ENCODE measurements at regions not wholly inside any gene's neighbourhood (a gene's known extent, or its start where the extent isn't known, plus 50 kb on each side); places are given as distances from the start of the nearest gene placed in this dataset.

- H3K36me3 ChIP-seq, result no peaks in the 10 kb centered on the region
Observed at GRCh38 chr4:132527817-132528216, 621.3 kb upstream of the PCDH10 start.

GRCh38 chr4:132530861-132531260, 618.2 kb upstream of the PCDH10 start:
- H3K9me3 ChIP-seq, result no peaks in the 10 kb centered on the region
- no peaks in the 10 kb centered on the region for H3K27me3 ChIP-seq
- no peak overlapping the region for H3K27ac ChIP-seq
- H3K4me3 ChIP-seq, result no peak overlapping the region
- H3K36me3 ChIP-seq, result no peaks in the 10 kb centered on the region
- TF ChIP-seq CTCF (IDR thresholded peaks at IDR 0.05) (no peak), POLR2AphosphoS5 (IDR thresholded peaks at IDR 0.05) (no peak), EP300 (IDR thresholded peaks at IDR 0.05) (no peak), POLR2A (IDR thresholded peaks at IDR 0.05) (no peak)
- WGBS, result 34% methylated on average over 2 of the region's 2 CpGs
- no peak for DNase-seq (ENCODE audit: low spot score in 2 of 2)
- no peaks in the 10 kb centered on the region for H3K4me1 ChIP-seq

More at GRCh38 chr4:132527817-132528216, 621.3 kb upstream of the PCDH10 start:
- no peak overlapping the region for H3K27ac ChIP-seq
- WGBS, result 38% methylated on average over 1 of the region's 1 CpG
- no peaks in the 10 kb centered on the region for H3K9me3 ChIP-seq
- TF ChIP-seq POLR2A (IDR thresholded peaks at IDR 0.05) (no peak), CTCF (IDR thresholded peaks at IDR 0.05) (no peak), POLR2AphosphoS5 (IDR thresholded peaks at IDR 0.05) (no peak), EP300 (IDR thresholded peaks at IDR 0.05) (no peak)
- no peaks in the 10 kb centered on the region for H3K4me1 ChIP-seq
- H3K27me3 ChIP-seq, result no peaks in the 10 kb centered on the region
- DNase-seq (ENCODE audit: low spot score in 2 of 2), result no peak
- H3K4me3 ChIP-seq, result no peak overlapping the region

GRCh38 chr4:132540268-132540667, 608.8 kb upstream of the PCDH10 start:
- no peak for TF ChIP-seq CTCF (IDR thresholded peaks at IDR 0.05)
- no peak for TF ChIP-seq POLR2A (IDR thresholded peaks at IDR 0.05)
- TF ChIP-seq POLR2AphosphoS5 (IDR thresholded peaks at IDR 0.05), result no peak
- no peak for TF ChIP-seq EP300 (IDR thresholded peaks at IDR 0.05)
- Histone ChIP-seq H3K27ac (no peak overlapping the region), H3K9me3 (no peaks in the 10 kb centered on the region), H3K4me3 (no peak overlapping the region), H3K36me3 (no peaks in the 10 kb centered on the region), H3K4me1 (no peaks in the 10 kb centered on the region), H3K27me3 (no peaks in the 10 kb centered on the region)
- 62% methylated on average over 1 of the region's 1 CpG for WGBS
- no peak for DNase-seq (ENCODE audit: low spot score in 2 of 2)

GRCh38 chr4:132540797-132541196, 608.3 kb upstream of the PCDH10 start:
- DNase-seq (ENCODE audit: low spot score in 2 of 2), result no peak

GRCh38 chr4:132542228-132542627, 606.9 kb upstream of the PCDH10 start:
- H3K4me1 ChIP-seq, result no peaks in the 10 kb centered on the region
- H3K36me3 ChIP-seq, result no peaks in the 10 kb centered on the region
- H3K9me3 ChIP-seq, result no peaks in the 10 kb centered on the region
- no peak for DNase-seq (ENCODE audit: low spot score in 2 of 2)
- H3K27me3 ChIP-seq, result no peaks in the 10 kb centered on the region
- no peak overlapping the region for H3K27ac ChIP-seq
- H3K4me3 ChIP-seq, result no peak overlapping the region
- TF ChIP-seq CTCF (IDR thresholded peaks at IDR 0.05) (no peak), POLR2AphosphoS5 (IDR thresholded peaks at IDR 0.05) (no peak), POLR2A (IDR thresholded peaks at IDR 0.05) (no peak), EP300 (IDR thresholded peaks at IDR 0.05) (no peak)

More at GRCh38 chr4:132540797-132541196, 608.3 kb upstream of the PCDH10 start:
- 58% methylated on average over 4 of the region's 4 CpGs for WGBS
- no peak for TF ChIP-seq EP300 (IDR thresholded peaks at IDR 0.05)
- no peak for TF ChIP-seq POLR2AphosphoS5 (IDR thresholded peaks at IDR 0.05)
- TF ChIP-seq POLR2A (IDR thresholded peaks at IDR 0.05), result no peak
- TF ChIP-seq CTCF (IDR thresholded peaks at IDR 0.05), result no peak
- Histone ChIP-seq H3K4me3 (no peak overlapping the region), H3K4me1 (no peaks in the 10 kb centered on the region), H3K27ac (no peak overlapping the region), H3K9me3 (no peaks in the 10 kb centered on the region), H3K27me3 (no peaks in the 10 kb centered on the region), H3K36me3 (no peaks in the 10 kb centered on the region)
